ENCODE measurements at regions not wholly inside any gene's neighbourhood (a gene's known extent, or its start where the extent isn't known, plus 50 kb on each side); places are given as distances from the start of the nearest gene placed in this dataset.
A peak's percentile ranks its signal among the peaks of the same experiment; 100 is the strongest.

DNA sequence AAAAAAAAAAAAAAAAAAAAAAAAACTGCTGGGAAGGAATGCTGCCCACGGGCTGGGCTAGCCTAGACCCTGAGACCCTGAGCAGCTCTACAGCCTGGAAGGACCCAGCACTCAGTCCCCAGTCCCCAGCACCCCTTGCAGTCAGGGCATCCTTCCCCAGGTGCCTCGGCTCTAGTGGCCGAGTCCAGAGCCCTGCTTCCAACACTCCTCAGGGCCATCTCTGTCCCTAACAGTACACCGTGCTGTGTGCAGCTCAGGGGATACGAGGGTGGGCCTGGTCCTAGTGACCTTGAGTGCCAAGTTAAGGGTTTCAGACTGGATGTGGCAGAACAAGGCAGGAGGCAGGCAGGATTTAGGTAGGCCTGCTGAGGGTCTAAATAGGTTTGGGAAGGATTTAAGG, 50.2 kb upstream of the LRP8 start:
- H3K4me3 ChIP-seq (ENCODE audit: low read length), result no peak overlapping the region
- TF ChIP-seq, protein P1, sequence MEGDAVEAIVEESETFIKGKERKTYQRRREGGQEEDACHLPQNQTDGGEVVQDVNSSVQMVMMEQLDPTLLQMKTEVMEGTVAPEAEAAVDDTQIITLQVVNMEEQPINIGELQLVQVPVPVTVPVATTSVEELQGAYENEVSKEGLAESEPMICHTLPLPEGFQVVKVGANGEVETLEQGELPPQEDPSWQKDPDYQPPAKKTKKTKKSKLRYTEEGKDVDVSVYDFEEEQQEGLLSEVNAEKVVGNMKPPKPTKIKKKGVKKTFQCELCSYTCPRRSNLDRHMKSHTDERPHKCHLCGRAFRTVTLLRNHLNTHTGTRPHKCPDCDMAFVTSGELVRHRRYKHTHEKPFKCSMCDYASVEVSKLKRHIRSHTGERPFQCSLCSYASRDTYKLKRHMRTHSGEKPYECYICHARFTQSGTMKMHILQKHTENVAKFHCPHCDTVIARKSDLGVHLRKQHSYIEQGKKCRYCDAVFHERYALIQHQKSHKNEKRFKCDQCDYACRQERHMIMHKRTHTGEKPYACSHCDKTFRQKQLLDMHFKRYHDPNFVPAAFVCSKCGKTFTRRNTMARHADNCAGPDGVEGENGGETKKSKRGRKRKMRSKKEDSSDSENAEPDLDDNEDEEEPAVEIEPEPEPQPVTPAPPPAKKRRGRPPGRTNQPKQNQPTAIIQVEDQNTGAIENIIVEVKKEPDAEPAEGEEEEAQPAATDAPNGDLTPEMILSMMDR (conservative IDR thresholded peaks at IDR 0.05; ENCODE audit: low read length), result no peak
- DNase-seq (ENCODE audit: low read depth), result no peak

DNA sequence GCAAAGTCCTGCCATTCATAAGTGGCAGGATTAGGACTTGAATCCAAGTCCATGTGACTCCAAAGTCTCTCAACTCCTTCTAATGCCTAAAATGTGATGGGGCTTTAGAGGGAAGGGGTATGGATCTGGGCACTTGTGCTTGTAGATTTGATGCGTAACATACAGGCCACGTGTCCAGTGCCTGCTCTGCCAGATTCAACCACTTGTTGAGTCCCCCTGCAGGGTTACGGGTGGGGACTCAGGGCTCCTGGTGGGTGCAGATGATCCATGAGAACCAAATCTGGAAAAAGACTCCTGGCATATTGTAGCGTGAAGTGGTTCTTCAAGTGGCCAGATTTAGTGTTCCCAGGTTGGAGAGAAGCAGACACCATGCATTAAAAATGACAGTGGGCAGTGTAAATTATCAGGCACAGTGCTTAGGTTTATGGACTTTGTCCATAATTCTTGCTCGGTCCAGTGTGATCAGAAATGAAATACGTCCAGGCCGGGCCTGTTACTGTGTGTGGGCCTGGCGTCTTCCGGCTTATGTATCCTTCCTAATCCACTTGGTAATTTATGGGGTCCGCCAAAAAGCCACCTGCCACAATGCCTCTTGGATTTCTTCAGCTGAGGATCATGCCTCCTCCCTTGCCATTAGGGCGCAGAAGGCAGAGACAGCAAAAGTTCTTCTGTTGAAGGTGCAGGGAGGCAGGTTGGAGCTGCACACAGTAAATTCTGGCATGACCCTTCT, 51.2 kb upstream of the LRP8 start:
- TF ChIP-seq, protein P1 (conservative IDR thresholded peaks at IDR 0.05; ENCODE audit: low read length), result no peak
- DNase-seq (ENCODE audit: low read depth), result no peak
- H3K4me3 ChIP-seq (ENCODE audit: low read length), result no peak overlapping the region

DNA sequence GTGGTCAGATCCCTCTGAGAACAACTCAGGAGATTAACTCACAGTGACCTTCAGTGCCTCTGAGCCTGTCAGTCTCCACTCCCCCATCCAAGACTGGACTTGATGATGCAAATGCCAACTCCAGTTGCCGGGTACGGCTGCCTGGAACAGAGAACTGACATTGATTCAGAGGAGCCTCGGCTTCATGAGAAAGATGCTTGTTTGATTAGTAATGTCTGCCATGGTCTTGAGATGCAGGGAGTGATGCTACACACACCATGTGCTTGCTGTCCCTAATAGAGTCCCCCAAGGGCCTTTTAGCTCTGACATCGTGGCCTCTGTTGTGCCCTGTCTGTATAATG, 51.8 kb upstream of the LRP8 start:
- TF ChIP-seq, protein P1 (conservative IDR thresholded peaks at IDR 0.05; ENCODE audit: low read length), result no peak
- H3K4me3 ChIP-seq (ENCODE audit: low read length), result no peak overlapping the region
- no peak for DNase-seq (ENCODE audit: low read depth)

DNA sequence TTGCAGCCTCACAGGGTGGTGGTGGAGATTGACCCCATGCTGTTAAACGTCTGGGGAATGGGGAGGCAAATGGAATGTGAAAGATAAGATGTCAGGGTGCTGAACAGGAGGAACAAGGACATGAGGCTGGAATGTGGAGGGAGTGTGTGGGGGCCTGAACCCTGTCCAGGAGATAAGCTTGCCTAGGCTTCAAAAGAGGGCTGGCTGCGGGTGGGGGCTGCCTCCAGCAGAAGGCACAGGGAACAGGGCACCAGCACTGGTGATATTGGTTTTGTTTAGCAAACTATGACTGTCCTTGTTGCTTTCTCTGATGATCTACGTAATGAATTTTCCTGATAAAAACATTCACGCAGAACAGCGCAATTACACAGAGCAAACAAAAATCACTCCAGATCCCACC, 52.4 kb upstream of the LRP8 start:
- TF ChIP-seq, protein P1 (conservative IDR thresholded peaks at IDR 0.05; ENCODE audit: low read length), result no peak
- no peak for DNase-seq (ENCODE audit: low read depth)
- H3K4me3 ChIP-seq (ENCODE audit: low read length), result no peak overlapping the region

DNA sequence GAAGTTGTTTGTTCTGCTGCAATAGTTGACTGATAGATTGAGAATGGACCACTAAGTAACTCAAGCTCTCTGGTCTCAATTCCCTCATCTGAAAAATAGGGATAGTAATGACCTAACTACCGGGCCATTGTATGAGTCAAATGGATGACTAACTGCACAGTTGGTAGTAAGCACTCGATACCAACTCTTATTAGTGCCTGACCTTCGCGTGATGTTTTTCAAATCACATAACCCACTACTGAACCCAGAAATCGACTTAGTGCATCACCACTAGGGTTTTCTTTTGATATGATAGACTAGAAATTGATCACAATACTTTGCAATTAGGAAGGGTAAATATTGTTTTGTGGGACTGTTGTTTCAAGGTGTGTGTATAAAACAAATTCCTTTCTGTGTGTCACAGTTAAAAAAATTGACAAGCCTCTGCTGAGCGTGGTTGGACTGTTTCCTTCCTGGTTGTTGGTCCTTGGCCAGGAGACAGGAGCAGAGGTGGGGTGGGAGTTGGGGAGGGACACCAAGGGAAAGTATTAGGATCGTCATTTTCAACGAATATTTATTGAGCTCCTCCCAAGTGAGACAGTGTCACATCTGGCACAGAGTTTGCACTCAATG, 54.0 kb upstream of the LRP8 start:
- DNase-seq (ENCODE audit: low read depth), result peak; percentile 28
- TF ChIP-seq, protein P1 (conservative IDR thresholded peaks at IDR 0.05; ENCODE audit: low read length), result no peak
- no peak overlapping the region for H3K4me3 ChIP-seq (ENCODE audit: low read length)

DNA sequence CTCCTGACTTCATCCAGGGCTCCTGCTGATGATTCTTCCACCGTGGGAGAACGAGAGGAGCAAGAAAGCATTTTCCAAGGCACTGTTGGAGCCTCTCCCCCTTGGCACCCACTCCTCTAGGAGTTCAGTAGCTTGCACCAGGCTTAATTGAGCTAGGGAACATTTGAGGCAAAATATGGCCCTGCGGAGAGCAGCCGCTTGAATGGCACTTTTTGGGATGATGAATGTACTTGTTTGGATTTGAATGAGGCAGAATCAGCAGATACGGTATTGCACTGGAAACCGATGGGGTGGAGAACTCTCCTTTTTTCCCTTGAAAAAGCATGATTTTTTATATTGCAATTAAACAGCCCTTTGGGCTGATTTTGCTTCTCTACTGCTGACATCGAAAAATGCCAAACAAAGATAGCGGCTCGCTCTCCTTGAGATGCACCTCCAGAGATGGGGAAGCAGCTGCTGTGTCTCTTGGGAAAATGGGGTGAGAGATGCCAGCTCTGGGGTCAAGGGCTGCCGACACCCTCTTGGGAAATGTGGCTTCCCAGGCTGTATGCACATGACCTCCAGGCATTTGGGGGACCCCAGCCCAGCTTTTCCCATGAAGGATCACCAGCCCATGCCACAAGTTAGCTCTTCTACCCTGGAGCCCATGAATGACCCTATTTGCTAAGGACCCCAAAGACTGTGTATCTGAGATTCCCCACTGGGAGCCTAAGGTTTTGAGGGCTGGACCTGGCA, 55.4 kb upstream of the LRP8 start:
- DNase-seq (ENCODE audit: low read depth), result no peak
- no peak overlapping the region for H3K4me3 ChIP-seq (ENCODE audit: low read length)
- TF ChIP-seq, protein P1 (conservative IDR thresholded peaks at IDR 0.05; ENCODE audit: low read length), result no peak

DNA sequence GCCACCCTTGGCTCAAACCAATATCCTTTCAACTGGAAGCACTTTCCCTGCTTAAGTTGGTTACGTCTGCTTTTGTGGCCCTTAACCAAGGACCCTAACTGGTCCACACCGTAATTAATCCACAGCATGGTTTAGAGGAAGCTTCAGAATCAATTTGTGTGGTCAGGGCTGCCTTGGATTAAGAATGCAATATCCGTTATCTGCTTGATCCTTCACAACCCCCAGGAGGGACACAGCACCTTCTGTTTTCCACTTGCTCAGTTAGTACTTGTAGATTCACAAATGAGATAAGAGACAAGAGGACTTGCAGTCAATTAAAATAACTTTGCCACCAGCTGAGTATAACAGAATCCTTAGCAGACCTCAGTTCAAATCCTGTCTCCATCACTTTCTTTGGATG, 56.9 kb upstream of the LRP8 start:
- H3K4me3 ChIP-seq (ENCODE audit: low read length), result no peak overlapping the region
- TF ChIP-seq, protein P1 (conservative IDR thresholded peaks at IDR 0.05; ENCODE audit: low read length), result no peak
- DNase-seq (ENCODE audit: low read depth), result no peak
